ENCODE measurements at regions not wholly inside any gene's neighbourhood (a gene's known extent, or its start where the extent isn't known, plus 50 kb on each side); places are given as distances from the start of the nearest gene placed in this dataset.

- in situ Hi-C loops (cut with HindIII; ENCODE audit: low sequenced_read_pairs): no loop called here
Measured at GRCh38 chr3:82354228-82354627, 592.8 kb upstream of the GBE1 start.

GRCh38 chr3:82353306-82354171 is 592.1 kb upstream of the GBE1 start:
- no peak overlapping the region for H3K4me3 ChIP-seq (ENCODE audit: low read depth, low read length)
- no peak for DNase-seq (ENCODE audit: low read depth, low spot score)
- in situ Hi-C loops (cut with HindIII; ENCODE audit: low sequenced_read_pairs): no loop called here
- no peak for TF ChIP-seq CTCF (IDR thresholded peaks at IDR 0.05; ENCODE audit: low read depth, low read length)

More at GRCh38 chr3:82354228-82354627, 592.8 kb upstream of the GBE1 start:
- no peak for TF ChIP-seq CTCF (IDR thresholded peaks at IDR 0.05; ENCODE audit: low read depth, low read length)
- DNase-seq (ENCODE audit: low read depth, low spot score): no peak
- no peak overlapping the region for H3K4me3 ChIP-seq (ENCODE audit: low read depth, low read length)

- H3K4me3 ChIP-seq (ENCODE audit: low read depth, low read length): no peak overlapping the region
- in situ Hi-C loops (cut with HindIII; ENCODE audit: low sequenced_read_pairs): no loop called here
- TF ChIP-seq CTCF (IDR thresholded peaks at IDR 0.05; ENCODE audit: low read depth, low read length): no peak
Measured at GRCh38 chr3:82347585-82347984, 586.1 kb upstream of the GBE1 start.

GRCh38 chr3:82342521-82342920 is 581.1 kb upstream of the GBE1 start:
- no peak for DNase-seq (ENCODE audit: low read depth, low spot score)
- in situ Hi-C loops (cut with HindIII; ENCODE audit: low sequenced_read_pairs): no loop called here

More at GRCh38 chr3:82347585-82347984, 586.1 kb upstream of the GBE1 start:
- DNase-seq (ENCODE audit: low read depth, low spot score): no peak

GRCh38 chr3:82329300-82329699 is 567.9 kb upstream of the GBE1 start:
- H3K4me3 ChIP-seq (ENCODE audit: low read depth, low read length): no peak overlapping the region
- TF ChIP-seq CTCF (IDR thresholded peaks at IDR 0.05; ENCODE audit: low read depth, low read length): peak; percentile 17
- no peak for DNase-seq (ENCODE audit: low read depth, low spot score)
- in situ Hi-C loops (cut with HindIII; ENCODE audit: low sequenced_read_pairs): no loop called here

More at GRCh38 chr3:82342521-82342920, 581.1 kb upstream of the GBE1 start:
- H3K4me3 ChIP-seq (ENCODE audit: low read depth, low read length): no peak overlapping the region
- no peak for TF ChIP-seq CTCF (IDR thresholded peaks at IDR 0.05; ENCODE audit: low read depth, low read length)

GRCh38 chr3:82311901-82312300 is 550.5 kb upstream of the GBE1 start:
- in situ Hi-C loops (cut with HindIII; ENCODE audit: low sequenced_read_pairs): no loop called here
- no peak for TF ChIP-seq CTCF (IDR thresholded peaks at IDR 0.05; ENCODE audit: low read depth, low read length)
- H3K4me3 ChIP-seq (ENCODE audit: low read depth, low read length): no peak overlapping the region
- DNase-seq (ENCODE audit: low read depth, low spot score): no peak

Data from astrocyte of the spinal cord (primary cell).